Upper lobe of left lung (tissue), 6 donors: ENCODE measurements at regions not wholly inside any gene's neighbourhood (a gene's known extent, or its start where the extent isn't known, plus 50 kb on each side); places are given as distances from the start of the nearest gene placed in this dataset.

ENCODE experiments used
- ATAC-seq, 2 donors: fragments of 200-7000 bp; cut with Tn5 transposase; one replicate each; pipeline ENCODE4 v1.9.1; 2022; ENCODE audit warnings: mild to moderate bottlenecking in 2 of 2, moderate library complexity in 2 of 2; ENCODE audit not compliant: low FRiP score in 2 of 2
- DNase-seq, 2 donors: peaks; one replicate each; pipeline ENCODE4 v3.0.0-alpha.2; 2019 to 2020
- H3K27ac ChIP-seq, 4 donors: fragments of 200-600 bp; sonication (generic); one replicate each; pipeline ENCODE4 v1.5.1; 2016 to 2019
- H3K27me3 ChIP-seq, 4 donors: fragments of 200-600 bp; sonication (generic); one replicate each; pipeline ENCODE4 v1.5.1; 2017 to 2019
- H3K36me3 ChIP-seq, 4 donors: fragments of 200-600 bp; sonication (generic); one replicate each; pipeline ENCODE4 v1.5.1; 2016 to 2019
- H3K4me1 ChIP-seq, 4 donors: fragments of 200-600 bp; sonication (generic); one replicate each; pipeline ENCODE4 v1.5.1; 2018 to 2019
- H3K4me3 ChIP-seq, 4 donors: fragments of 200-600 bp; sonication (generic); one replicate each; pipeline ENCODE4 v1.5.1; 2017 to 2019; ENCODE audit warnings: mild to moderate bottlenecking in 2 of 4, moderate library complexity in 1 of 4
- H3K9me3 ChIP-seq, 4 donors: fragments of 200-600 bp; sonication (generic); one replicate each; pipeline ENCODE4 v1.5.1; 2018 to 2019
- EP300 ChIP-seq, 4 donors: sonication (generic); formaldehyde crosslinking; IDR thresholded peaks; one replicate each; pipeline ENCODE4 v1.5.1; 2017; ENCODE audit warnings: antibody characterized with exemption in 4 of 4, control low read depth in 2 of 4
- POLR2A ChIP-seq, 4 donors: fragments of 450-650 bp; IDR thresholded peaks; one replicate each; pipeline ENCODE4 v1.5.1; 2016 to 2017; ENCODE audit warnings: antibody characterized with exemption in 4 of 4, mild to moderate bottlenecking in 2 of 4
- POLR2AphosphoS5 ChIP-seq, 2 donors: sonication (generic); formaldehyde crosslinking; IDR thresholded peaks; one replicate each; pipeline ENCODE4 v1.5.1; 2017; ENCODE audit warnings: antibody characterized with exemption in 2 of 2
- WGBS, 2 donors: methylation state at CpG; one replicate each; pipeline ENCODE4 v1.1.5; 2017 to 2018; 5-methylcytosine and 5-hydroxymethylcytosine counted together
- TF ChIP-seq, protein P1 (sequence below), 6 experiments: fragments of 450-650 bp in 4 of 6; fragments of 200-600 bp in 2 of 6; sonication (generic) in 2 of 6; IDR thresholded peaks; one replicate each; pipeline ENCODE4 v1.5.1; 2016 to 2019; ENCODE audit warnings: antibody characterized with exemption in 6 of 6
- donor health status: DM: no; HTN: no; CAD: no; lungs with moderate emphysema.
- donor health status: DM: no; HTN: yes; CAD: no; lungs with severe emphysema.

- DNase-seq (no peak), ATAC-seq (no peak)
- Histone ChIP-seq H3K27me3 (no peaks in the 10 kb centered on the region), H3K4me3 (no peak overlapping the region), H3K27ac (no peak overlapping the region), H3K36me3 (no peaks in the 10 kb centered on the region), H3K4me1 (no peaks in the 10 kb centered on the region), H3K9me3 (no peaks in the 10 kb centered on the region)
- TF ChIP-seq EP300 (IDR thresholded peaks at IDR 0.05) (no peak), POLR2AphosphoS5 (IDR thresholded peaks at IDR 0.05) (no peak), POLR2A (IDR thresholded peaks at IDR 0.05) (no peak)
- WGBS, 2 donors = 80 to 83% methylated on average over 4 of the region's 4 CpGs
These were observed 657.3 kb upstream of the PFKP start for GRCh38 chr10:2410049-2410448.

- DNase-seq = no peak
- Histone ChIP-seq H3K4me1 (no peaks in the 10 kb centered on the region), H3K4me3 (no peak overlapping the region), H3K36me3 (no peaks in the 10 kb centered on the region), H3K27ac (no peak overlapping the region), H3K9me3 (no peaks in the 10 kb centered on the region), H3K27me3 (no peaks in the 10 kb centered on the region)
- 23 to 34% methylated on average over 7 of the region's 7 CpGs for WGBS, 2 donors
- TF ChIP-seq POLR2A (IDR thresholded peaks at IDR 0.05) = no peak
- TF ChIP-seq EP300 (IDR thresholded peaks at IDR 0.05) = no peak
- no peak for TF ChIP-seq POLR2AphosphoS5 (IDR thresholded peaks at IDR 0.05)
- TF ChIP-seq, protein P1, sequence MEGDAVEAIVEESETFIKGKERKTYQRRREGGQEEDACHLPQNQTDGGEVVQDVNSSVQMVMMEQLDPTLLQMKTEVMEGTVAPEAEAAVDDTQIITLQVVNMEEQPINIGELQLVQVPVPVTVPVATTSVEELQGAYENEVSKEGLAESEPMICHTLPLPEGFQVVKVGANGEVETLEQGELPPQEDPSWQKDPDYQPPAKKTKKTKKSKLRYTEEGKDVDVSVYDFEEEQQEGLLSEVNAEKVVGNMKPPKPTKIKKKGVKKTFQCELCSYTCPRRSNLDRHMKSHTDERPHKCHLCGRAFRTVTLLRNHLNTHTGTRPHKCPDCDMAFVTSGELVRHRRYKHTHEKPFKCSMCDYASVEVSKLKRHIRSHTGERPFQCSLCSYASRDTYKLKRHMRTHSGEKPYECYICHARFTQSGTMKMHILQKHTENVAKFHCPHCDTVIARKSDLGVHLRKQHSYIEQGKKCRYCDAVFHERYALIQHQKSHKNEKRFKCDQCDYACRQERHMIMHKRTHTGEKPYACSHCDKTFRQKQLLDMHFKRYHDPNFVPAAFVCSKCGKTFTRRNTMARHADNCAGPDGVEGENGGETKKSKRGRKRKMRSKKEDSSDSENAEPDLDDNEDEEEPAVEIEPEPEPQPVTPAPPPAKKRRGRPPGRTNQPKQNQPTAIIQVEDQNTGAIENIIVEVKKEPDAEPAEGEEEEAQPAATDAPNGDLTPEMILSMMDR (IDR thresholded peaks at IDR 0.05) = no peak
- no peak for ATAC-seq
These were observed 664.1 kb upstream of the ADARB2 start for GRCh38 chr10:2401459-2401858.

- Histone ChIP-seq H3K4me1 (no peaks in the 10 kb centered on the region), H3K4me3 (no peak overlapping the region), H3K27me3 (no peaks in the 10 kb centered on the region), H3K9me3 (no peaks in the 10 kb centered on the region), H3K36me3 (no peaks in the 10 kb centered on the region), H3K27ac (no peak overlapping the region)
- DNase-seq = no peak
- 77 to 82% methylated on average over 4 of the region's 4 CpGs for WGBS, 2 donors
- ATAC-seq = no peak
- no peak for TF ChIP-seq POLR2A (IDR thresholded peaks at IDR 0.05)
These were observed 662.2 kb upstream of the ADARB2 start for GRCh38 chr10:2399482-2399881.

- H3K27me3 ChIP-seq = no peaks in the 10 kb centered on the region
- no peaks in the 10 kb centered on the region for H3K4me1 ChIP-seq
- no peak overlapping the region for H3K27ac ChIP-seq
- TF ChIP-seq, protein P1 (IDR thresholded peaks at IDR 0.05) = no peak
- no peak for TF ChIP-seq POLR2AphosphoS5 (IDR thresholded peaks at IDR 0.05)
- TF ChIP-seq EP300 (IDR thresholded peaks at IDR 0.05) = no peak
- TF ChIP-seq POLR2A (IDR thresholded peaks at IDR 0.05) = no peak
- ATAC-seq (peak in 1 of 2 donors; percentile 49), DNase-seq (no peak)
- no peak overlapping the region for H3K4me3 ChIP-seq
- H3K36me3 ChIP-seq = no peaks in the 10 kb centered on the region
- no peaks in the 10 kb centered on the region for H3K9me3 ChIP-seq
- 45 to 51% methylated on average over 3 to 5 of the region's 6 CpGs for WGBS, 2 donors
These were observed 655.0 kb upstream of the ADARB2 start for GRCh38 chr10:2392145-2392812.

GRCh38 chr10:2387672-2388071 is 650.3 kb upstream of the ADARB2 start:
- TF ChIP-seq POLR2AphosphoS5 (IDR thresholded peaks at IDR 0.05) (no peak), EP300 (IDR thresholded peaks at IDR 0.05) (no peak), POLR2A (IDR thresholded peaks at IDR 0.05) (no peak)
- TF ChIP-seq, protein P1 (IDR thresholded peaks at IDR 0.05) = no peak
- H3K4me3 ChIP-seq = no peak overlapping the region
- H3K27ac ChIP-seq = no peak overlapping the region
- WGBS, 2 donors = 55 to 65% methylated on average over 3 of the region's 3 CpGs
- no peaks in the 10 kb centered on the region for H3K4me1 ChIP-seq
- H3K9me3 ChIP-seq = no peaks in the 10 kb centered on the region
- no peaks in the 10 kb centered on the region for H3K27me3 ChIP-seq
- no peaks in the 10 kb centered on the region for H3K36me3 ChIP-seq
- DNase-seq = no peak
- ATAC-seq = no peak

- TF ChIP-seq POLR2AphosphoS5 (IDR thresholded peaks at IDR 0.05) = no peak
- TF ChIP-seq, protein P1 (IDR thresholded peaks at IDR 0.05) = no peak
- no peak for TF ChIP-seq EP300 (IDR thresholded peaks at IDR 0.05)
- no peak for TF ChIP-seq POLR2A (IDR thresholded peaks at IDR 0.05)
- DNase-seq (peak in 1 of 2 donors; percentile 55), ATAC-seq (no peak)
- H3K36me3 ChIP-seq = no peaks in the 10 kb centered on the region
- no peak overlapping the region for H3K27ac ChIP-seq
- H3K4me1 ChIP-seq = no peaks in the 10 kb centered on the region
- H3K4me3 ChIP-seq = no peak overlapping the region
- H3K9me3 ChIP-seq = no peaks in the 10 kb centered on the region
- no peaks in the 10 kb centered on the region for H3K27me3 ChIP-seq
- WGBS, 2 donors = 72 to 77% methylated on average over 8 of the region's 8 CpGs
These were observed 649.9 kb upstream of the ADARB2 start for GRCh38 chr10:2387261-2387660.
